ENCODE measurements at regions not wholly inside any gene's neighbourhood (a gene's known extent, or its start where the extent isn't known, plus 50 kb on each side); places are given as distances from the start of the nearest gene placed in this dataset.

DNA sequence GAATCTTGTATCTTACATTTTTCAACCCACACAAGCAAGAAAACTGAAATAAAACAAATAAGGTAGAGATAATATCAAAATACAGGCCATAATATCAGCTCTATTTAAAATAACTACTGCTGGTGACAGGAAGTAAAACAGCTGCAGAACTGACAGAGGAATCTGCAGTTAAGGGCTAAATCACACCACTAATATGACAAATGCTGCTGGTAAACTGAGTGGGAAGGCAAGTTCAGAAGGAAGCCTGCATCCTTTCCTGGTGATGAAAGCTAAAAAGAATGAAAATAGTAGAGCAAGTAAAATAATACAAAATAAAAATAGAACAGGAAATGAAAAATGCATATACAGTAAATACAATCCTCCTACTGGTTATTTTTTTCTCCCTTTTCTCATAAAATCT, 1293.7 kb upstream of the C9orf72 start:
- no peak overlapping the region for H3K4me3 ChIP-seq (replicated peaks in 1 of 3; ENCODE audit: insufficient read depth in 1 of 3, low read depth in 1 of 3, low read length in 3 of 3)
- H2AFZ ChIP-seq (ENCODE audit: low read depth, low read length), result no peak overlapping the region
- dilution Hi-C loops (cut with MboI; ENCODE audit: extremely low pct_ligation_motif_present, low sequenced_read_pairs), result no loop called here
- H3K36me3 ChIP-seq (ENCODE audit: control insufficient read depth in 2 of 2, extremely low read depth in 1 of 2, insufficient read depth in 2 of 2, low read length in 2 of 2), result no peaks in the 10 kb centered on the region
- no peaks in the 10 kb centered on the region for H3K4me1 ChIP-seq (ENCODE audit: control insufficient read depth, extremely low read depth, insufficient read depth, low read length)
- no peak for FAIRE-seq
- no peaks in the 10 kb centered on the region for H3K79me2 ChIP-seq (ENCODE audit: control insufficient read depth, insufficient read depth, low read length)
- no peak overlapping the region for H3K9ac ChIP-seq (replicated peaks; ENCODE audit: extremely low read depth, insufficient read depth, low read length)
- no peaks in the 10 kb centered on the region for H3K27me3 ChIP-seq (ENCODE audit: control insufficient read depth in 2 of 2, insufficient read depth in 2 of 2, low read length in 2 of 2)
- H3K27ac ChIP-seq (ENCODE audit: insufficient read depth, low read depth, low read length), result no peak overlapping the region
- no peak overlapping the region for H3K4me2 ChIP-seq (ENCODE audit: insufficient read depth, low read length)
- H3K9me3 ChIP-seq (replicated peaks; ENCODE audit: control insufficient read depth, insufficient read depth, low read length), result no peaks in the 10 kb centered on the region
- H4K20me1 ChIP-seq (replicated peaks; ENCODE audit: control insufficient read depth, extremely low read depth, insufficient read depth, low read length), result no peaks in the 10 kb centered on the region
- intact Hi-C loops (cut with micrococcal nuclease), result no loop called here
- POLR2A ChIA-PET, result no interaction called here
- DNase-seq (ENCODE audit: low read depth, low spot score), result no peak
- BruUV-seq (replicated peaks), result no TSS peak
- H3K9me1 ChIP-seq (replicated peaks; ENCODE audit: control insufficient read depth, extremely low read depth, insufficient read depth, low read length), result no peaks in the 10 kb centered on the region
- CTCF ChIA-PET, result no interaction called here
- TF ChIP-seq EZH2 (IDR thresholded peaks at IDR 0.05; ENCODE audit: borderline replicate concordance, low read depth, low read length, severe bottlenecking) (no peak), FOS (IDR thresholded peaks at IDR 0.05; ENCODE audit: borderline replicate concordance, insufficient read depth, low read length) (no peak), GATA2 (IDR thresholded peaks at IDR 0.05; ENCODE audit: insufficient read depth, insufficient read length, low read depth, low read length) (no peak), MYC (IDR thresholded peaks at IDR 0.05; ENCODE audit: low read depth, low read length) (no peak), POLR2A (IDR thresholded peaks at IDR 0.05; ENCODE audit: low read depth, low read length) (no peak), POLR2AphosphoS5 (IDR thresholded peaks at IDR 0.05; ENCODE audit: insufficient read depth, low read depth, low read length) (no peak), JUN (IDR thresholded peaks at IDR 0.05; ENCODE audit: borderline replicate concordance, insufficient read depth, insufficient read length, low read depth) (no peak)
- TF ChIP-seq, protein P1, sequence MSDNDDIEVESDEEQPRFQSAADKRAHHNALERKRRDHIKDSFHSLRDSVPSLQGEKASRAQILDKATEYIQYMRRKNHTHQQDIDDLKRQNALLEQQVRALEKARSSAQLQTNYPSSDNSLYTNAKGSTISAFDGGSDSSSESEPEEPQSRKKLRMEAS (IDR thresholded peaks at IDR 0.05; ENCODE audit: insufficient read depth, insufficient read length), result no peak
- TF ChIP-seq, protein P2, sequence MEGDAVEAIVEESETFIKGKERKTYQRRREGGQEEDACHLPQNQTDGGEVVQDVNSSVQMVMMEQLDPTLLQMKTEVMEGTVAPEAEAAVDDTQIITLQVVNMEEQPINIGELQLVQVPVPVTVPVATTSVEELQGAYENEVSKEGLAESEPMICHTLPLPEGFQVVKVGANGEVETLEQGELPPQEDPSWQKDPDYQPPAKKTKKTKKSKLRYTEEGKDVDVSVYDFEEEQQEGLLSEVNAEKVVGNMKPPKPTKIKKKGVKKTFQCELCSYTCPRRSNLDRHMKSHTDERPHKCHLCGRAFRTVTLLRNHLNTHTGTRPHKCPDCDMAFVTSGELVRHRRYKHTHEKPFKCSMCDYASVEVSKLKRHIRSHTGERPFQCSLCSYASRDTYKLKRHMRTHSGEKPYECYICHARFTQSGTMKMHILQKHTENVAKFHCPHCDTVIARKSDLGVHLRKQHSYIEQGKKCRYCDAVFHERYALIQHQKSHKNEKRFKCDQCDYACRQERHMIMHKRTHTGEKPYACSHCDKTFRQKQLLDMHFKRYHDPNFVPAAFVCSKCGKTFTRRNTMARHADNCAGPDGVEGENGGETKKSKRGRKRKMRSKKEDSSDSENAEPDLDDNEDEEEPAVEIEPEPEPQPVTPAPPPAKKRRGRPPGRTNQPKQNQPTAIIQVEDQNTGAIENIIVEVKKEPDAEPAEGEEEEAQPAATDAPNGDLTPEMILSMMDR (IDR thresholded peaks at IDR 0.05; ENCODE audit: extremely low read depth in 1 of 2, insufficient read depth in 1 of 2, low read depth in 1 of 2, low read length in 2 of 2), result no peak
